Panc1 (cell line): ENCODE measurements at regions not wholly inside any gene's neighbourhood (a gene's known extent, or its start where the extent isn't known, plus 50 kb on each side); places are given as distances from the start of the nearest gene placed in this dataset.

Experiments used
- ATAC-seq: fragments of 200-7000 bp; cut with Tn5 transposase; 2 replicates; pipeline ENCODE4 v1.9.1; 2020; ENCODE audit warnings: mild to moderate bottlenecking, moderate library complexity
- BruUV-seq: library from RNA; stranded (reverse); fragments of 400-500 nt; replicated peaks from 2 replicates; lab custom pipeline; 2021; lab: Mats Ljungman, UMichigan
- CTCF ChIA-PET: fragments of 300-600 bp; sonication (Branson Sonifier 250); formaldehyde crosslinking; loops from one replicate; lab custom pipeline; 2022; ENCODE audit warnings: antibody characterized with exemption; lab: Charles Lee
- POLR2A ChIA-PET: fragments of 300-600 bp; sonication (Branson Sonifier 250); formaldehyde crosslinking; loops from one replicate; lab custom pipeline; 2022; ENCODE audit warnings: antibody characterized with exemption; lab: Charles Lee
- DNase-seq: peaks from one replicate; pipeline ENCODE4 v3.0.0-alpha.2; 2010; ENCODE audit warnings: low read depth, low spot score
- H3K27ac ChIP-seq: 2 replicates; pipeline ENCODE4 v1.5.1; 2011; ENCODE audit warnings: mild to moderate bottlenecking, low read length, inconsistent platforms
- H3K27me3 ChIP-seq: fragments of 200-500 bp; sonication (Bioruptor generic); 2 replicates; pipeline ENCODE4 v1.6.0; 2014; ENCODE audit warnings: low read length, inconsistent platforms; ENCODE audit not compliant: control insufficient read depth, insufficient read depth
- H3K36me3 ChIP-seq: fragments of 200-500 bp; sonication (Bioruptor generic); 2 replicates; pipeline ENCODE4 v1.5.1; 2014; ENCODE audit warnings: inconsistent platforms, mild to moderate bottlenecking, low read length, moderate library complexity; ENCODE audit not compliant: control insufficient read depth, insufficient read depth
- H3K4me1 ChIP-seq: 2 replicates; pipeline ENCODE4 v1.5.1; 2011; ENCODE audit warnings: inconsistent platforms, mild to moderate bottlenecking, low read length, moderate library complexity; ENCODE audit not compliant: control insufficient read depth, insufficient read depth
- H3K4me3 ChIP-seq, 2 experiments: 2 replicates each; pipeline ENCODE4 v1.5.1; 2011 to 2012; ENCODE audit warnings: low read depth in 2 of 2, low read length in 2 of 2, mild to moderate bottlenecking in 2 of 2, inconsistent platforms in 1 of 2, moderate library complexity in 1 of 2
- H3K9me3 ChIP-seq: fragments of 200-500 bp; sonication (Bioruptor generic); 2 replicates; pipeline ENCODE4 v1.5.1; 2014; ENCODE audit warnings: low read depth, mild to moderate bottlenecking, inconsistent platforms, low read length, moderate library complexity; ENCODE audit not compliant: control insufficient read depth, insufficient read depth
- POLR2AphosphoS5 ChIP-seq: IDR thresholded peaks from 2 replicates; pipeline ENCODE4 v1.6.1; 2012; ENCODE audit warnings: mild to moderate bottlenecking, low read depth, low read length, moderate library complexity
- SIN3A ChIP-seq: IDR thresholded peaks from 2 replicates; pipeline ENCODE4 v1.6.1; 2012; ENCODE audit warnings: low read depth, mild to moderate bottlenecking, low read length, moderate library complexity, borderline replicate concordance; ENCODE audit not compliant: insufficient read depth
- TCF7L2 ChIP-seq: IDR thresholded peaks from 2 replicates; pipeline ENCODE4 v1.6.1; 2011; ENCODE audit warnings: mild to moderate bottlenecking, low read depth, low read length, inconsistent platforms
- in situ Hi-C: cut with HindIII; loops from 2 replicates; pipeline ENCODE4 v1.10.0; 2016; ENCODE audit warnings: low sequenced_read_pairs, low pct_unique_long_range_greater_than_20kb
- intact Hi-C: fragments of 100-400 bp; cut with micrococcal nuclease; formaldehyde crosslinking; loops from one replicate; pipeline ENCODE4 v1.10.0; 2022; ENCODE audit not compliant: unreplicated experiment
- TF ChIP-seq, protein P1 (sequence below), 2 experiments: IDR thresholded peaks; 2 replicates each; pipeline ENCODE4 v1.6.1; 2011 to 2012; ENCODE audit warnings: low read depth in 2 of 2, control low read depth in 1 of 2, low read length in 1 of 2, mild to moderate bottlenecking in 1 of 2, moderate library complexity in 1 of 2; ENCODE audit not compliant: insufficient read depth in 1 of 2
- TF ChIP-seq, protein P2 (sequence below): fragments of 450-650 bp; IDR thresholded peaks from 2 replicates; pipeline ENCODE4 v1.5.1; 2017; ENCODE audit warnings: mild to moderate bottlenecking

DNA sequence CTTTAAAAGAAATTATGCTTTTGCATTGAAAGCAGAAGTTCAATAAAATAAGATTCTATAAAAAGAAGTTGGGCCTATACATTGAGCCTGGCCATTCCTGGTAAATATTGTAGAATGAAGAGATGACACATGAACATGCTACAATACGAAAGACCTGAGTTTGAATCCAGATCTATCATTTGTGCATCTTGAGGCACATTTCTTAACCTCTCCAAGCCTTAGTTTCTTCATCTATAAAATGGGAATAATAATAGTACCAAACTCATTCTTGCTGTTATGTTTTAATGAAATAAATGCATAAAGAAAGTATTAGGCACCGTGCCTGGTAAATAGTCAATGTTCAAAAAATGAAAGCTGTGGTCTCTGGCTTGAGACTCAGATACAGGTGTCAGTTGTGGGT lies 76.9 kb upstream of the PHACTR2 start:
- intact Hi-C loops = no loop called here
- CTCF ChIA-PET = no interaction called here
- POLR2A ChIA-PET = no interaction called here
- H3K4me3 ChIP-seq = no peak overlapping the region
- no peaks in the 10 kb centered on the region for H3K4me1 ChIP-seq
- no peaks in the 10 kb centered on the region for H3K27me3 ChIP-seq
- no peak overlapping the region for H3K27ac ChIP-seq
- no peak for TF ChIP-seq TCF7L2
- no peak for TF ChIP-seq POLR2AphosphoS5
- TF ChIP-seq SIN3A = no peak
- TF ChIP-seq, protein P1, sequence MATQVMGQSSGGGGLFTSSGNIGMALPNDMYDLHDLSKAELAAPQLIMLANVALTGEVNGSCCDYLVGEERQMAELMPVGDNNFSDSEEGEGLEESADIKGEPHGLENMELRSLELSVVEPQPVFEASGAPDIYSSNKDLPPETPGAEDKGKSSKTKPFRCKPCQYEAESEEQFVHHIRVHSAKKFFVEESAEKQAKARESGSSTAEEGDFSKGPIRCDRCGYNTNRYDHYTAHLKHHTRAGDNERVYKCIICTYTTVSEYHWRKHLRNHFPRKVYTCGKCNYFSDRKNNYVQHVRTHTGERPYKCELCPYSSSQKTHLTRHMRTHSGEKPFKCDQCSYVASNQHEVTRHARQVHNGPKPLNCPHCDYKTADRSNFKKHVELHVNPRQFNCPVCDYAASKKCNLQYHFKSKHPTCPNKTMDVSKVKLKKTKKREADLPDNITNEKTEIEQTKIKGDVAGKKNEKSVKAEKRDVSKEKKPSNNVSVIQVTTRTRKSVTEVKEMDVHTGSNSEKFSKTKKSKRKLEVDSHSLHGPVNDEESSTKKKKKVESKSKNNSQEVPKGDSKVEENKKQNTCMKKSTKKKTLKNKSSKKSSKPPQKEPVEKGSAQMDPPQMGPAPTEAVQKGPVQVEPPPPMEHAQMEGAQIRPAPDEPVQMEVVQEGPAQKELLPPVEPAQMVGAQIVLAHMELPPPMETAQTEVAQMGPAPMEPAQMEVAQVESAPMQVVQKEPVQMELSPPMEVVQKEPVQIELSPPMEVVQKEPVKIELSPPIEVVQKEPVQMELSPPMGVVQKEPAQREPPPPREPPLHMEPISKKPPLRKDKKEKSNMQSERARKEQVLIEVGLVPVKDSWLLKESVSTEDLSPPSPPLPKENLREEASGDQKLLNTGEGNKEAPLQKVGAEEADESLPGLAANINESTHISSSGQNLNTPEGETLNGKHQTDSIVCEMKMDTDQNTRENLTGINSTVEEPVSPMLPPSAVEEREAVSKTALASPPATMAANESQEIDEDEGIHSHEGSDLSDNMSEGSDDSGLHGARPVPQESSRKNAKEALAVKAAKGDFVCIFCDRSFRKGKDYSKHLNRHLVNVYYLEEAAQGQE (IDR thresholded peaks at IDR 0.05; ENCODE audit: insufficient read depth in 1 of 2, low read depth in 2 of 2, low read length in 1 of 2) = no peak
- TF ChIP-seq, protein P2, sequence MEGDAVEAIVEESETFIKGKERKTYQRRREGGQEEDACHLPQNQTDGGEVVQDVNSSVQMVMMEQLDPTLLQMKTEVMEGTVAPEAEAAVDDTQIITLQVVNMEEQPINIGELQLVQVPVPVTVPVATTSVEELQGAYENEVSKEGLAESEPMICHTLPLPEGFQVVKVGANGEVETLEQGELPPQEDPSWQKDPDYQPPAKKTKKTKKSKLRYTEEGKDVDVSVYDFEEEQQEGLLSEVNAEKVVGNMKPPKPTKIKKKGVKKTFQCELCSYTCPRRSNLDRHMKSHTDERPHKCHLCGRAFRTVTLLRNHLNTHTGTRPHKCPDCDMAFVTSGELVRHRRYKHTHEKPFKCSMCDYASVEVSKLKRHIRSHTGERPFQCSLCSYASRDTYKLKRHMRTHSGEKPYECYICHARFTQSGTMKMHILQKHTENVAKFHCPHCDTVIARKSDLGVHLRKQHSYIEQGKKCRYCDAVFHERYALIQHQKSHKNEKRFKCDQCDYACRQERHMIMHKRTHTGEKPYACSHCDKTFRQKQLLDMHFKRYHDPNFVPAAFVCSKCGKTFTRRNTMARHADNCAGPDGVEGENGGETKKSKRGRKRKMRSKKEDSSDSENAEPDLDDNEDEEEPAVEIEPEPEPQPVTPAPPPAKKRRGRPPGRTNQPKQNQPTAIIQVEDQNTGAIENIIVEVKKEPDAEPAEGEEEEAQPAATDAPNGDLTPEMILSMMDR = no peak
- in situ Hi-C loops = no loop called here
- H3K9me3 ChIP-seq = no peaks in the 10 kb centered on the region
- ATAC-seq (no peak), DNase-seq (no peak)
- BruUV-seq = no TSS peak
- H3K36me3 ChIP-seq = no peaks in the 10 kb centered on the region

DNA sequence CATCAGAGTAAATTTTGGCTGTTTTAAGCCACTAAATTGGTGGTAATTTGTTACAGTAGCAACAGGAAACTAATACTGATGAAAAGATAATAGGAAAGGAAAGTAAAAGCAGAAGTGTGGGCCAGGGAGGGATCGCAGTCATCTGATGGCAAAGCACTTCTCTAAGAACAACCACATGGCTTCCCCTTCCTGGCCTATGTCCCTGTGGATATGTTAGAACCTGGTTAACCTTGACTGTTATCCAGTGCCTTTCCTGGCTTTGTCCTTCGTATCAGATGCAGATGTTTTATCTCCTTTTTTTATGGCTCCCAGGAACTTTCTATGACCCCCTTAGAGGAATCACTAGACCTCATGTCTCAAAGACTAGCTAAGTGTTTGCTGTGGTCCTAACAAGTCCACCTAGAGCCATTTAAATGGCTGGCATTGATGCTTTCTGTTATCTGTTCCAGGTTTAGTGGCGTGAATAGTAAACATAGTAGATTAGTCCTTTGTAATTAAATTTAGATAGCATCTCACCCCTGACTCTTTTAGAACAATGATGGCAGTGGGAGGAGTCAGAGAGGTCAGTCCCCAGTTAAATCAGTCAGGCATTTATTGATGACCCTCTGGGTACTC lies 79.2 kb upstream of the PHACTR2 start:
- in situ Hi-C loops = no loop called here
- POLR2A ChIA-PET = no interaction called here
- Histone ChIP-seq H3K4me1 (no peaks in the 10 kb centered on the region), H3K4me3 (no peak overlapping the region), H3K27me3 (no peaks in the 10 kb centered on the region), H3K9me3 (no peaks in the 10 kb centered on the region), H3K27ac (no peak overlapping the region), H3K36me3 (no peaks in the 10 kb centered on the region)
- DNase-seq = no peak
- CTCF ChIA-PET = no interaction called here
- BruUV-seq = no TSS peak
- intact Hi-C loops = no loop called here
- ATAC-seq = no peak
- TF ChIP-seq, protein P1 (IDR thresholded peaks at IDR 0.05; ENCODE audit: insufficient read depth in 1 of 2, low read depth in 2 of 2, low read length in 1 of 2) = no peak
- TF ChIP-seq, protein P2 = no peak
- no peak for TF ChIP-seq SIN3A
- TF ChIP-seq POLR2AphosphoS5 = no peak
- TF ChIP-seq TCF7L2 = no peak
